IMR-90 (cell line): ENCODE measurements at regions not wholly inside any gene's neighbourhood (a gene's known extent, or its start where the extent isn't known, plus 50 kb on each side); places are given as distances from the start of the nearest gene placed in this dataset.
A peak's percentile ranks its signal among the peaks of the same experiment; 100 is the strongest.

ENCODE experiments used
- ELK1 ChIP-seq: fragments of 150-350 bp; IDR thresholded peaks from 2 replicates; pipeline ENCODE4 v1.6.1; 2016; ENCODE audit warnings: low read depth, mild to moderate bottlenecking, low read length, moderate library complexity, borderline replicate concordance
- FOS ChIP-seq: fragments of 150-350 bp; IDR thresholded peaks from 2 replicates; pipeline ENCODE4 v1.6.1; 2016; ENCODE audit warnings: low read depth, low read length
- MAFK ChIP-seq: IDR thresholded peaks from 2 replicates; pipeline ENCODE4 v1.6.1; 2012; ENCODE audit warnings: low read depth, low read length, improper control_type of control experiment
- POLR2A ChIP-seq: IDR thresholded peaks from 2 replicates; pipeline ENCODE4 v1.6.1; 2012; ENCODE audit warnings: mild to moderate bottlenecking, low read depth, low read length
- RAD21 ChIP-seq: IDR thresholded peaks from 2 replicates; pipeline ENCODE4 v1.6.1; 2012; ENCODE audit warnings: low read length, improper control_type of control experiment
- RFX5 ChIP-seq: IDR thresholded peaks from 2 replicates; pipeline ENCODE4 v1.8.0; 2012; ENCODE audit warnings: low read depth, mild to moderate bottlenecking, low read length, moderate library complexity
- USF2 ChIP-seq: fragments of 150-350 bp; IDR thresholded peaks from 2 replicates; pipeline ENCODE4 v1.6.1; 2017; ENCODE audit warnings: mild to moderate bottlenecking, antibody characterized with exemption, low read length, low read depth
- TF ChIP-seq, protein P1 (sequence below): conservative IDR thresholded peaks from 2 replicates; pipeline ENCODE4 v1.5.1; 2012; ENCODE audit warnings: mild to moderate bottlenecking, low read depth, low read length, improper control_type of control experiment

DNA sequence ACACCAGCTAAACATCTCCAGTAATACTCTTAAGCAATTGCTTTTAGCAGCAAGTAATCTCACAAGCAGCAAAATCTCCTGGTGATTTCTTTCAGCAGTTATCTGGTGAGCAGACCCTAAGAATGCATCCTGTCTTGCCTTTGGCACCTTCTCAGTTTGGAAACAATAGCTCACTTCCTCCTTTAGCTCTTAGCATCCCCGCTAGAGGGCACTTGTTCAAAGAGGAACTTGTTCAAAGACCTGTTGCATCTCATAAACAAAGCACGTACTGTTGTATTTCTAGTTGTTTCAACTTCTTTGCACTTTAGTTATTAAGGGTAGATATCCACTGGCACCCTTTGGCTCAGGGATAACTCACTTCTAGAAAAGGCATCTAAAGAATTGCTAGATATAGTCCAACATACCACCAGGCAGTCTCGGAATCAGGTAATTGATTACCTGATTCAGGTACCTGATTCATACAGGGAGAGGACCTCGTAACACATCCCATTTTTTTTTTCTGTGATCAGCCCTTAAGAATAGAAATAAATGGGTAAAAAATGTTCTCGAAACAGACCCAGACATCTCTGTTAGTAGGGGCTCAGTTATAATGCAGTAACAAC is 81.9 kb upstream of the QRFPR start:
- TF ChIP-seq, protein P1, sequence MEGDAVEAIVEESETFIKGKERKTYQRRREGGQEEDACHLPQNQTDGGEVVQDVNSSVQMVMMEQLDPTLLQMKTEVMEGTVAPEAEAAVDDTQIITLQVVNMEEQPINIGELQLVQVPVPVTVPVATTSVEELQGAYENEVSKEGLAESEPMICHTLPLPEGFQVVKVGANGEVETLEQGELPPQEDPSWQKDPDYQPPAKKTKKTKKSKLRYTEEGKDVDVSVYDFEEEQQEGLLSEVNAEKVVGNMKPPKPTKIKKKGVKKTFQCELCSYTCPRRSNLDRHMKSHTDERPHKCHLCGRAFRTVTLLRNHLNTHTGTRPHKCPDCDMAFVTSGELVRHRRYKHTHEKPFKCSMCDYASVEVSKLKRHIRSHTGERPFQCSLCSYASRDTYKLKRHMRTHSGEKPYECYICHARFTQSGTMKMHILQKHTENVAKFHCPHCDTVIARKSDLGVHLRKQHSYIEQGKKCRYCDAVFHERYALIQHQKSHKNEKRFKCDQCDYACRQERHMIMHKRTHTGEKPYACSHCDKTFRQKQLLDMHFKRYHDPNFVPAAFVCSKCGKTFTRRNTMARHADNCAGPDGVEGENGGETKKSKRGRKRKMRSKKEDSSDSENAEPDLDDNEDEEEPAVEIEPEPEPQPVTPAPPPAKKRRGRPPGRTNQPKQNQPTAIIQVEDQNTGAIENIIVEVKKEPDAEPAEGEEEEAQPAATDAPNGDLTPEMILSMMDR: peak; percentile 65
- TF ChIP-seq POLR2A (no peak), RAD21 (peak; percentile 59), RFX5 (no peak), MAFK (no peak), USF2 (no peak), FOS (no peak), ELK1 (no peak)
